Fibroblast of lung (primary cell): ENCODE measurements at regions not wholly inside any gene's neighbourhood (a gene's known extent, or its start where the extent isn't known, plus 50 kb on each side); places are given as distances from the start of the nearest gene placed in this dataset.

ENCODE experiments used
- DNase-seq, 2 donors: peaks; one replicate each; pipeline versions ENCODE4 v3.0.0 to v3.0.0-alpha.2; 2010; ENCODE audit warnings: low read depth in 2 of 2
- H2AFZ ChIP-seq: 2 replicates; pipeline ENCODE4 v1.5.1; 2012; ENCODE audit warnings: low read length, control low read depth, inconsistent platforms
- H3K27ac ChIP-seq: 2 replicates; pipeline ENCODE4 v1.5.1; 2011; ENCODE audit warnings: low read length, control low read depth; ENCODE audit not compliant: insufficient read depth
- H3K27me3 ChIP-seq: 2 replicates; pipeline ENCODE4 v1.5.1; 2011; ENCODE audit warnings: mild to moderate bottlenecking, low read length; ENCODE audit not compliant: control insufficient read depth, insufficient read depth
- H3K36me3 ChIP-seq: 2 replicates; pipeline ENCODE4 v1.5.1; 2011; ENCODE audit warnings: low read length; ENCODE audit not compliant: control insufficient read depth, insufficient read depth
- H3K4me1 ChIP-seq: 2 replicates; pipeline ENCODE4 v1.5.1; 2011; ENCODE audit warnings: low read length; ENCODE audit not compliant: control insufficient read depth, insufficient read depth; ENCODE audit errors: extremely low read depth
- H3K4me2 ChIP-seq: 2 replicates; pipeline ENCODE4 v1.5.1; 2011; ENCODE audit warnings: low read length, control low read depth; ENCODE audit not compliant: insufficient read depth; ENCODE audit errors: extremely low read depth
- H3K4me3 ChIP-seq, 4 experiments: fragments of 200-600 bp in 1 of 4; sonication (generic) in 1 of 4; replicated peaks in 1 of 4; 2 replicates each; pipeline ENCODE4 v1.5.1; 2011 to 2016; ENCODE audit warnings: low read length in 4 of 4, low read depth in 3 of 4, mild to moderate bottlenecking in 3 of 4, control low read depth in 2 of 4, inconsistent platforms in 1 of 4, mixed read lengths in 1 of 4; ENCODE audit not compliant: insufficient read depth in 1 of 4; ENCODE audit errors: control extremely low read depth in 1 of 4
- H3K79me2 ChIP-seq: 2 replicates; pipeline ENCODE4 v1.5.1; 2012; ENCODE audit warnings: mild to moderate bottlenecking, low read length, inconsistent platforms; ENCODE audit not compliant: control insufficient read depth, insufficient read depth
- H3K9ac ChIP-seq: 2 replicates; pipeline ENCODE4 v1.5.1; 2011; ENCODE audit warnings: mild to moderate bottlenecking, low read length, control low read depth; ENCODE audit not compliant: insufficient read depth
- H3K9me3 ChIP-seq: 2 replicates; pipeline ENCODE4 v1.5.1; 2012; ENCODE audit warnings: low read depth, low read length; ENCODE audit not compliant: control insufficient read depth, insufficient read depth
- H4K20me1 ChIP-seq: 2 replicates; pipeline ENCODE4 v1.5.1; 2011; ENCODE audit warnings: low read length; ENCODE audit not compliant: control insufficient read depth, insufficient read depth; ENCODE audit errors: extremely low read depth
- CTCF ChIP-seq, 2 donors: IDR thresholded peaks in 1 of 2; conservative IDR thresholded peaks in 1 of 2; 1 replicate in 1 of 2; 2 replicates in 1 of 2; pipeline ENCODE4 v1.5.1; 2011 to 2012; ENCODE audit warnings: low read length in 2 of 2, control low read depth in 1 of 2, inconsistent platforms in 1 of 2, low read depth in 1 of 2, mild to moderate bottlenecking in 1 of 2
- EZH2 ChIP-seq: IDR thresholded peaks from 2 replicates; pipeline ENCODE4 v1.5.1; 2012; ENCODE audit warnings: low read length, control low read depth, mild to moderate bottlenecking; ENCODE audit errors: missing control alignments

- Histone ChIP-seq H2AFZ (no peak overlapping the region), H3K4me2 (no peak overlapping the region), H3K9me3 (no peaks in the 10 kb centered on the region), H3K4me3 (no peak overlapping the region), H3K4me1 (no peaks in the 10 kb centered on the region), H3K27ac (no peak overlapping the region), H3K9ac (no peak overlapping the region), H3K27me3 (no peaks in the 10 kb centered on the region), H3K79me2 (no peaks in the 10 kb centered on the region), H3K36me3 (no peaks in the 10 kb centered on the region), H4K20me1 (no peaks in the 10 kb centered on the region)
- no peak for DNase-seq
- TF ChIP-seq EZH2 (no peak), CTCF (conservative IDR thresholded peaks at IDR 0.05 in 1 of 2, IDR thresholded peaks at IDR 0.05 in 1 of 2; ENCODE audit: low read depth in 1 of 2, low read length in 2 of 2) (no peak)
Measured at GRCh38 chr17:56717471-56717870, 116.2 kb downstream of the C17orf67 start.

- no peak overlapping the region for H3K4me3 ChIP-seq
- no peak overlapping the region for H2AFZ ChIP-seq
- TF ChIP-seq EZH2 (no peak), CTCF (conservative IDR thresholded peaks at IDR 0.05 in 1 of 2, IDR thresholded peaks at IDR 0.05 in 1 of 2; ENCODE audit: low read depth in 1 of 2, low read length in 2 of 2) (no peak)
- H3K9me3 ChIP-seq, result no peaks in the 10 kb centered on the region
- H3K9ac ChIP-seq, result no peak overlapping the region
- DNase-seq, result no peak
- no peaks in the 10 kb centered on the region for H3K79me2 ChIP-seq
- no peaks in the 10 kb centered on the region for H4K20me1 ChIP-seq
- H3K27me3 ChIP-seq, result no peaks in the 10 kb centered on the region
- no peak overlapping the region for H3K27ac ChIP-seq
- H3K4me1 ChIP-seq, result no peaks in the 10 kb centered on the region
- H3K36me3 ChIP-seq, result no peaks in the 10 kb centered on the region
- H3K4me2 ChIP-seq, result no peak overlapping the region
Measured at GRCh38 chr17:56718515-56718914, 115.2 kb downstream of the C17orf67 start.

GRCh38 chr17:56723421-56723820 lies 110.3 kb downstream of the C17orf67 start:
- Histone ChIP-seq H2AFZ (no peak overlapping the region), H3K27ac (no peak overlapping the region), H3K79me2 (no peaks in the 10 kb centered on the region), H3K4me3 (no peak overlapping the region), H3K9me3 (no peaks in the 10 kb centered on the region), H3K9ac (no peak overlapping the region), H3K4me1 (no peaks in the 10 kb centered on the region), H3K36me3 (no peaks in the 10 kb centered on the region), H3K27me3 (no peaks in the 10 kb centered on the region), H4K20me1 (no peaks in the 10 kb centered on the region), H3K4me2 (no peak overlapping the region)
- TF ChIP-seq EZH2 (no peak), CTCF (conservative IDR thresholded peaks at IDR 0.05 in 1 of 2, IDR thresholded peaks at IDR 0.05 in 1 of 2; ENCODE audit: low read depth in 1 of 2, low read length in 2 of 2) (no peak)
- DNase-seq, result no peak
